NCI-H1105 (cell line): ENCODE measurements at regions not wholly inside any gene's neighbourhood (a gene's known extent, or its start where the extent isn't known, plus 50 kb on each side); places are given as distances from the start of the nearest gene placed in this dataset.

Experiments
- DNase-seq: peaks from one replicate; lab custom pipeline; 2025; lab: John Stamatoyannopoulos, UW

DNA sequence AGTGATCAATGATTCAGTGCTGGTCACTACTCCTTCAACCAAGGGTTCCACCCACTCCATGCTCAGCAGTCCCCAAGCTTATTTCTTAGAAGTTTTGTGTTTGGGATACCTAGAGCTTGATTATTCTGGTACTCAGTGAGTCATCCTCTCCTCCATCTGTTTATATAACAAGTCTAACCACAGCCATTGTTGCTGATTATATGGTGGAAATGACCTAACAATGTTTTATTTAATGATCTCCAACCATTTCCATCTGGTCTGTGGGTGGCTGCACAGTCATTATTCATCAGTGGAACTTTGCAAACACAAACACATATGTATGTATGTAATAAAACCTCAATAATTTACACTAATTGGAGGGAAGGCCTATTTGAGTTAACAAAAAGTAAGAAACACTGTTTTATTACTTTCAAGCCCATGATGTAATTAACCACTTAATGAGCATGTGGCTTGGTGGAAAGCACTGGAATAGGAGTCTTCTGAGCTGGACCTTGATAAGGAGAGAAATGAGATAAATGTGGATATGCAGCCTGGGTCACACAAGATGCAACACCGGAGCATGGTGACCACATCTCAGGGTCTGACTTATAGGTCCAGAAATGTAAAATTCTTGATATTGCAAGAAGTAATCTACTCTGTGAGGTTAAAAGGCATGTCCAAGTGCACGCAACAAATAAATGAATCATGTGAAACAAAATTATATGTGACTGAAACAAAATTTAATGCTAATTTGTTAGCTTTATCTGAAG, 99.0 kb upstream of the WLS start:
- no peak for DNase-seq

DNA sequence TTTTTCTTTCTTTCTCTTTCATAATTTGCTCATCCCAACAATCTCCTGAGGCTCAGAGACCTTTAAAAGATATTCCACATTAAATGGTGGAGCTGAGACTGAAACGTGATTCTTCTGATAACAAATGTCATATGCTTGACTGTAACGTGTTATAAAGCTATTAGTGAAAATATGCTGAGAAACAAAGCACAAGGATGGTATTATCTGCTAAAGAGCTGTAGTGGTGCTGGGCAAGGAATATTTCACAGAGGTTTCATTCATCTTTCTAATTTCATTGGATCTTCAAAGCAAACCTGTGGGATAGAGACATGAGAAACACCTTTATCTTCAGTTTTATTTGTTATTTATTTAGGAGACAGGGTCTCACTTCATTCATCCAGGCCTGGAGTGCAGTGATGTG, 98.1 kb upstream of the WLS start:
- DNase-seq, result no peak

DNA sequence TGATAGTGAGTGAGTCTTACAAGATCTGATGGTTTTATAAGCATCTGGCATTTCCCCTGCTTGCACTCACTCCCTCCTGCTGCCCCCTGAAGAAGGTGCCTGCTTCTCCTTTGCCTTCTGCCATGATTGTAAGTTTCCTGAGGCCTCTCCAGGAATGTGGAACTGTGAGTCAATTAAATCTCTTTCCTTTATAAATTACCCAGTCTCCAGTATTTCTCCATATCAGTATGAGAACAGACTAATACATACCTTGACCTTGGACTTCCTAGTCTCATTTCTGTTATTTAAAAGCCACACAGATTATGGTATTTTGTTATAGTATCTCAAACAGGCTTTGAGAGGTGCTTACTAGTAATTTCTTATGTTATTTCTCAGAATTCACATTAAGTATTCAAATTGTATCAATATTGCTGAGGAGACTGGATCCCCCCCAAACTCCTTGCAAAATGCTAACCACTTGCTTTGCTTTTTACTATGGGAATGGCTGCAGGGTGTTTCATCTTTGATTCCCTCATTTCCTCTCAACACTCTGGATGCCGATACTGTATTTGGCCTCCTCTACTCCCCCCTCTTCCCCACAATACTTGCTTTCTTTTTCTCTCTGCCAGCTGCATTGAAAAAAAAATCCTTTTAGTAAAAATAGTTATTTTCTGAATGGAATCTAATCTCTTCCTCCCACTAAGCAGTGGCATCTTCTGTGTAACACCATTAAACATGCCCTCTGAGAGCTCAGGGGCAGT, 96.9 kb upstream of the WLS start:
- no peak for DNase-seq

DNA sequence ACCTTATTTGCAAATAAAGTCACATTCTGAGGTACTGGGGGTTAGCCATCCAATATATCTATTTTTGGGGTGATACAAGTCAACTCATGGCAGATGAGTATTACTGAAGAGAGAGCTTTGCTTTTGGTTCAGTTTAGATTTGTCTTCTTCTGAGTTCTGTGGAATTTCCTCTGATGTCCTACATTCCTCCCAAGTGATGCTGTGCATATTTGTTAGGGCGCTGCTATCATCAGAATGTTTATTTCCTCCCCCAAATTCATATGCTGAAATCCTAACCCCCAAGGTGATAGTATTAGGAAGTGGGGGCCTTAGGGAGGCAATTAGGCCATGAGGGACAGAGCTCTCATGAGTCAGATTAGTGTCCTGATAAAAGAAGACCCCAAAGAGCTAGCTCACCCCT, 96.2 kb upstream of the WLS start:
- DNase-seq, result no peak

DNA sequence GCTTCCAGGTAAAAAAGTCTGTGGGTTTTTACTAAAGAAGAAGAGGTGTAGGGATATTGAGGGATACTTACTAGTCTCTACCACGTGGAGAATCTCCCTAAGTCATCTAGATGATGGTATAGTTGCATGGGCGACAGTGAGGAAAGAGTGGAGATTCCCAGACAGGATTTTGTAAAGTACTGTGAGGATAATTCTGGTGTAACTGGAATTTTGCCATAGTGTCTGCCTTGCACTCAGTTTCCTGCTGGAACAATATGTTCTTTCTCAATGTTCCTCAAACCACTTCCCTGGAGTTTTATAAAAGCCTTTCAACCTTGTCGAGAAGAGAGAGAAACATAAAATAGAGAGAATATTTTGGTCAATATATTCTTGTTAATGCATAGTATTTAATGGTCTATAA, 95.1 kb upstream of the WLS start:
- no peak for DNase-seq

DNA sequence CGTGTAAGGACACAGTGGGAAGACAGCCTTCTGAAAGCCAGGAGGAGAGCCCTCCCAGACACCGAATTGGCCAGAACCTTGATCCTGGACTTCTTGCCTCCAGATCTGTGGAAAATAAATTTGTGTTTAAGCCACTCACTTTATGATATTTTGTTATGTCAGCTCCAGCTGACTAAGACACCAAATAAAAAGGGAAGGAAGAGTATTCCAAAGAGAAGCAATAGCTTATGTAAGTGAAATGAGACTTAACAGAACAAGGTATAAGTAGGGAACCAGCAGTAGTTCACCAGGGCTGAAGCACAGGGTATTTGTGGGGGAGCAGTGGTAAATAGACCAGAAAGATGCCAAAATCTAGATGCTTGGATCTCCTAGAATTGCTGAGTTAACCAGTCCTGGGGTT, 94.2 kb upstream of the WLS start:
- DNase-seq, result no peak

DNA sequence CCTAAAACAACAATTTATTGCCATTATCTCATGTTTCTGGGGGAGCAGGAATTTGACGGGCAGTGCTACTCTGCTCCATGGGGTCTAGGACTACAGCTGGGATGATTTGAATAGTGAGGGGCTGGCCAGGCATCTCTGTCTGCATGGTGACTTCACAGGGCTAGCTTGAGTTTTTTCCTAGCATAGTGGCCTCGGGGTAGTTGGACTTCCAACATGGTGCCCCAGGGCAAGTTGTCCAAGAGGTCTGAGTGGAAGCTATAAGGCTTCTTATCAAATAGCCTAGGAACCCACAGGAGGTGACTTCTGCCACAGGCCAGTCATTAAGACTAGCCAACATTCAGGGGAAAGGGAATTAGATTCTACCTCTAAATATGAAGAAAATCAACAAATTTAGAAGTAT, 92.0 kb upstream of the WLS start:
- DNase-seq, result no peak

DNA sequence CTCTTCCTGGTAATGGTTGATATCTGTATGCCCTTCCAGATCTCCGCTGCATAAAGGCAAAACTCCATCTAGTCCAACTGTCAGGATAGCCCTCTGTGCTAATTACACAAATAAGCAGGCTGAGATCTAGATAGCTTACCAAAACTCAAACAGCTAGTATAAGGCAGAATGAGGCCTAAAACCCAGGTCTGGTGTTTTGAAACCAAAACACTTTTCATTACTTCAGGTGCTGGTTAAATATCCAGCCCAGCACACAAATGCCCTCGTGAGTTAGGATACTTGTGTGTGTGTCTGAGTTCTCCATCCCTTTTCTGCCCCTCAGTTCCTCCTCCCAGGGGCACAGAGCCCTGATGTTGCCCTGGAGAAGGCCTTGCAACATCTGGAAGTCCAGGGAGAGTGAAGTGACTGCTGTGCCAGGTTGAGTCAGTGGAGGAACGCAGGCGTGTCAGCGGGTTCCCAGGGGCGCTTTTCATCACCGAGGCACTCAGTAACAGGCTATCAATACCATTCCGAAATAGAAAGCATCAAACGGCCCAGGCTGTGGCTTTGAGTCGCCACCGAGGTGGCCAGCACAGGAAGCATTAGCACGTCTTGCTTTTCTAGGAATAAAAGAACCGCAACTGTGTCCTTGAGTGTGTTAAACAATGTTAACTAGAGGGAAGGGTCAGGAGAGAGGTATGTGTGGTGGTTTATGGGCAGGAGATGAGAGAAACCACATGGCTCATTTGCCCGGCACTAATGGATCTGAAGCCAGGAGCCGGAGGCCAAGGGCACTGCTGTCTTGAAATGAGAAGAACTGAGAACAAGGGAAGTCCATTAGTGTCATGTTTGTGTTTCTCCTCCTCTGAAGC, 90.7 kb upstream of the WLS start:
- no peak for DNase-seq

DNA sequence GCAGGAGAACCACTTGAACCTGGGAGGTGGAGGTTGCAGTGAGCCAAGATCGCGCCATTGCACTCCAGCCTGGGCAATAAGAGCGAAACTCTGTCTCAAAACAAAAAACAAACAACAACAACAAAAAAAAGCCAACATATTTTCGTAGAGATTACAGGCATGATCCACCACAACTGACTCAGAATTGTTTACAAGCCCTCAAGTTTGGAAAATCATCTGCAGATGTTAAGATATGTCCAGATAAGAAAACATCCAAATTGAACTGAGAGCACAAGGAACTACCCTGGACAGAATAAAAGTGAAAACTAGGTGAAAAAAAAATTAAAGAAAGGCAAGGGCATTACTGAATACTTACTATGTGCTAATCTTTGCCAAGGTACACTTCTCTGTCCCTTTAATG, 89.8 kb upstream of the WLS start:
- DNase-seq, result no peak

DNA sequence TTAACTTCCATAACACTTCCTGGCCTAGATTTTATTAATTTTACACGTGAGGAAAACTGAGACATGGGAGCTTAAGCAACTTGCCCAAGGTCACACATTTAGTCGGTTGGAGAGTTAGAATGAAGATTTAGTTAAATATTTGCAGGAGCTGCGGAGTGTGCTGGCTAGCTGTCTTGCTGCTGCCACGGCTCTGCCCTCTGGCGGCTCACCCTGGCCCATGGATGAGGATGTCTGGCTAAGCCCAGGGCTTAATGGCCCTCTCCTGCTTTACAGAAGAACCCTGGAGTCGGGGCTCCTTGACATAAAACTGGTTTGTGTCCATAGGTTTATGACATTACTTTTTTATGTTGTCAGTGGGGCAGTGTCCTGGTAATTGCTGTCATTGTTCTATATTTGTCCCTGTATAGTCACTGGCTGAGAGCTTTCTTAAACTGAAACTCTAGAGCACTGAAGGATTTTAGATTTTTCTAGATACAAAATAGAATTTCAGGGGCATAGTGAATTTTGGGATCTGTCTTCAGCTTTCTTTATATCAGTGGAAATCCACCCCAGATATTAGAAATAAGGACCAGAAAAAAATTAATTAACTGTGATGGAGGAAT, 88.9 kb upstream of the WLS start:
- DNase-seq, result no peak

DNA sequence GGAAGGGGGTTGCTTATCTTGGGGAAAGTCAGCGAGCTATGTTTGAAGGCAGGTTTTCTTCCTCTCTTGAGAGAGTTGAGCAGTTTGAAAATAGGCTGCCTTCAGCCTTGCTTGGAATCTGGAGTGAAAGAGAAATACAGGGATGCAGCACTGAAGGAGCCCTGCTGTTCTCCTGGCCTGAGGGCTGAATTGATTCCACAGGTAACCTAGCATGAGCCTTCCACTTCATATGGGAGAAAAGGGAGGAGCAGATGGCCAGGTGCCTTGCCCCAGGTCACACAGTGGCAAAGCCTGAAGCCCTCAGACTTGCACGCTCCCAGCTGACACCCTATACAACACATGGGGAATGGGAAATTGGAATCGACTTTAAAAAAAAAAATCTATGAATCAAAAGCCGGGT, 88.0 kb upstream of the WLS start:
- DNase-seq, result no peak

DNA sequence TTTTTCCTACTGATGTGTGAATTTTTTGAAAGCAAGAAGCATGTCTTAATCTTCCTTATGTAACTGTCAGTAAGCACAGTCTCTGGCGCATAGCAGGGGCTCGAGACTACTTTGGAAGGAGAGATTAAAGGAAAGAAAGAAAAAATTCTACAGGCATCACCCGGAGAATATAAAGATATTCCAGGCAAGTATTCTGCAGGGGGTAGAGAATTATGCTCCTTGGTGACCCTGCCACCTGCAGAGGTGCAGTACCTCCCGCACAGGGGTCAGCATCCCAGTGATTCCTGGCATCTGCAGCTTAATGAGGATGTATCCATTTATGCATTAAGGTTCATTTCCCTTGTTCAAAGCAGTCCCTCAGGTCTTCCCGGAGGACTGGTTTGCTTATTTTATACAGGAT, 87.6 kb upstream of the WLS start:
- DNase-seq, result no peak

DNA sequence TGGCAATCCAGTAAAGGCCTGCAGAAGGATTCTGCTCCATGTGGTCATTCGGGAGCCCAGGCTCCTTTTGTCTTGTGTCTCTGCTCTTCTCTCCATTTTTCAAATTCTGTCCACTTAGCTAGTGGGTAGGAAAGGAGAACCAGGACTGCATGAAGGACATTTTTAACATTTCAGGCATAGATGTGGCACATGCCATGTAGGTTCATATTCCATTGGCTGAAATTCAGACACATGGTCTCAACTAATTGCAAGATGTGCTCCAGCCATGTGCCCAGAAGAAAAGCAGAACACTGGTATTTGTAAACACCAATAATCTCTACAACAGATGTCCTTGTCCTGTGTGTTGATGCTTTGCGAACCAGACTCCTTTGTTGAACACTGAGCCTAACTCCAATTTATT, 85.2 kb upstream of the WLS start:
- DNase-seq, result no peak

DNA sequence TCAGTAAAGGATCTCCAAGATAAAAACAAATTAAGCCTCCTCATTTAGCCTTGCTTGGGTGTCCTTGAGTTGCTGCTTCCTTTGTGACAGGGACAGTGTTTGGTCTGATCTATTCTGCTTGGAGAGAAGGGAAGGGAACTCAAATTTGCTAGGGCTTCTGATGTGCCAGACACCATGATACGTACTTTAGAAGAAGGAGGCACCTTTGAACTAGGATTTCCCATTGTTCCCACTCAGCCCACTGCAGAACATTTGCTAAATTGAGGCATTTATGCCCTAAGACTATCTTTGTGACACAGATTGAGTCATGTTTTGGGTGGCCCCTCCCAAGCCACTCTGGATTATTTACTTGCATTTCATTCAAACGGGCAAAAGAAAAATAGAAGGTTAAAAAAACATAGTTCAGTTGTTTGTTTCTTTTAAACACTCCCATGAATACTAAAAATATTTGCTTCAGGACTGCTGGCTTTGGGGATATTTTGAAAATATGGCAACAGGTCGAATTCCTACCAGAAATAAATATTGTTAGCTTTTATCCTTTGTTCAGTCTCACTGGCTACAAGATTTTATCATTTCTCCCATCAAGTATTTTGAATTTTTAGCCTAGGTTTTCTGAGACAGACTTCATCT, 81.9 kb upstream of the WLS start:
- no peak for DNase-seq

DNA sequence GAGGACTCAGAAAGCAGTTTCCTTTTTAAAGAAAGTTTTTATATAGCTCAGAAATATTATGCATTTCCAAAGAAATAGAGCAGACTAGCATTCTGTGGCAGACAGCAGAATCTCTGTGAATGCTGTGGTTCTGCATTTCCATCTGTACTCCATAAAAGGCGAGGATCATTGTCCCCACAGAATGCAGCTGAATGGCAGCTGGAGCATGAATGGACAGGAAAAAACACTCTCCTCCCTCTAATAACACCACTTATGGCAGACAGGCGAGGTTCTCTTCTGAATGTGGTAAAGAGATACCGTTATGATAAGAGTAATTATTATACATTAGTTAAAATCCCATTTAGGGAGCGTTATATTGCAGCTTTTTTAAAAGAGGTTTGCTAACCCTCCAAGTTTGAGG, 81.4 kb upstream of the WLS start:
- peak; percentile 92 for DNase-seq

DNA sequence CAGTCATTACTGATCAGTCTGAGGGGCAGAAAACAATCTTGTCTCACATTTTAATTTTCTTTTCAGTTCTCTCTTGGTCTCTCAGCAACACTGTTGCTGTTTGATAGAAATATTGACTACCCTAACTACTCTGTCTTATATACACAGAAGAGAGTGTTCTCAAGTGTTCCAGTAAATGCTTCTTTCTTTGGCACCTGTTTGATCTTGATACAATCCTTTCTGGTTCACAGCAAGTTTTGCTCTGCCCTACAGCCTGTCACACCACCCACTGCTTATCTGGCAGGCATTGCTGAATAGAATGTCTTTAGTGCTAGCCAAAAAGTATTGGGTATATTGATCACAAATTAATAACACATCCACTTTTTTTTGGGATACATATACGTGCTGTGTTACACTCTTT, 75.7 kb upstream of the WLS start:
- DNase-seq, result no peak

DNA sequence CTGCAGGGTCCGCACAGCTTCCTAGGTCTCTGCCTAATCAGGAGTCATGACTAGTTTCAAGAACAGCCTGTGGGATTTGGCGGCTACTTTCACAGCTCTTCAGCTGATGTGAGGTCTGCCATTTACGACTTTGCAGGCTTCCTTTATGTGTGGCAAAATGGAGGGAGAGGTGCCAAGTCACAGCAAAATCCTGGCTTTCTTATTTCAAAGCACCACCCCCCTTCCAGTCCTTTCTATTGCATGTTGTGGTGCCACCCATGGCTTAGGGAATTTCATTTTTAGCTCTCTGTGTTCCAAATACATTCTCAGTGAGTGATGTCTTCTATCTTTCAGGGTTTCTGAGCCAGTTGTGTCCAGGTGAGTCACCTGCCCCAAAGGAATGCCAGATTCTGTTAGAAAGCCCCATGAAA, 75.1 kb upstream of the WLS start:
- DNase-seq, result no peak

DNA sequence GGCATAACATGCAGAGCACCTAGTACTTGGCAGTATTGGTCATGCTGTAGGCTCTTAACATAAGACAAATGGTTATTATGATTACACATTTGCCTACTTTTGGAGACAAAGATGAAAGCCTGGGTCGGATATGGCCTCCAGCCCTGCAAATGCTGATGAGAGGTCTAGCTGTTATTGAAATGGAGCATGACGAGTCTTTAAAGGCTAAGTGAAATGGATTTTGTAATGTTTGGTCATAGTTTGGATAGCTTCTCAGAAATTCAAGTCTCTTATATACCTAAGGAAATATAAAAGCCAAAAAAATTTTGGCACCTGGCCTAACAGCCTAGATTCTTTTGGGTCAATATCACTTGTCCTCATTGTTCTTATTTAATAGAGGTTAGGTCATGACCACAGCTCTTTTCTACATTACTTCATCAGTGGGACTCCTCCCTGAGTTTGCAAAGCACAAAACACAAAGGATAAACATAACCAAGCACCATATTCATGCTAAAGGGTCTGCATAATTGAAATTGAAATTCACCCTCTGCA, 69.2 kb upstream of the WLS start:
- DNase-seq, result no peak

DNA sequence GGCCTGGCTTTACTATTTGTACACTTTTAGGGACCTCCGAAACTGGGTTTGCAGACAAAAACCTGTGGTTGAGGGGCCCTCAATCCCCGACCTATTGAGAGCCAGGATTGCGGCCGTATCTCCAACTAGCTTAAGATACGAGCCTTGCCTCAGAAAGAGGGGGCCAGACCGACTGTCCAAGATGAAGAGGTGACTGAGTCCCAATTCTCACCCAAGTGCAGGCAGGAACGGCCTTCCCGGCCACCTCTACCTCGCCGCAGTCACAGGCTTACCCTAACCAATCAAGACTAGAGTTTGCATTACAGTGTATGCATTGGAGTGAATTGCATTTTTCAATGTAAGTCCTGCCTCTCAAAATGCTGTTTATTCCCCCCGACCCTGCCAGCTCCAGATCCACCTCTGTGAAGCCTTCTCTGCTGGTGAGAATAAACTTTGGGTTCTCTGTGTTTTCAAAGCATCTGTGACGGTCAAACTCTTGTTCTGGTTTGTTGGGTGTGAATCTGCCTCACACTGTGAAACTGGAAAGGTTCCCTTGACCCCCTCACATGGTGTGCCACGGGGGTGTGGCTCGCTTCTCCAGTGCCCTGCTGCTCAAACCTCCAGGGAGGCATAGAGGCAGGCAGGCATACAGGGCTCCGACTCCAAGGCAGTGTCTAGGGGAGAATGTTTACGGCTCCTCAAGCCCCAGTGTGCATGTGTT, 62.2 kb upstream of the WLS start:
- no peak for DNase-seq

DNA sequence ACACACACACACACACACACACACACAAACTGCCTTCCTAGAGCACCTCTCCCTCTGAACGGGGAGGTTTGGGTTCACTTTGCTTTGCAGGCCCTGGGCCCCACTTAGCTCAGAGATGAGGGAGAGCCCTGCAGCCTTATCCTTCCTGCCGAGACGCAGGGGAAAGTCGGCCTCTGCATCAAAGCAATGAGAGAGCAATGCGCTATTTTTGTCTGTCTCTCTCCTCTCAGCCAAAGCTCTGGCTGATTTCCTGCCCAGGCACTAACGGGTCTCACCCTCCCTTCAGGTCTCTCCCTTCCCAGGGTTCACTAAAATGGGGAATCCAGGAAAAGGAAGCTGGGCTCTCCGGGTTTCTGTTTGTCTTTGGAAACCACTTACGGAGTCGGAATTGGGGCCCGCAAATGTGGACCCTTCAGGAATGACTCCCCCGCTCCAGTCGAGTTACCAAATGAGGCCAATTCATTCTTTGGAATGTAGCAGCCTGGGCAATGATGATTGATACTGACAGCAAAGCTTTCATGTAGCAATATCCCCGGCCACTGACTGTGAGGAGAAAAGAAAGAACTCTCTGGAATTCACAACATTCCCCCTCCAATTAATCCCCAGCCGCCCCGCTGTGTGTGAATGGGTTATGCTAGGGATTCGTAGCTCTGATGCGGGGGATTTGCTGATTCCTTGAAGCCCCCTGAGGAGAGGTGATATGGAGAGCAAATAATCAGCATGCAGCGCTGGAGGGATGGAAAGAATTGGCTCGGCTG, 61.5 kb upstream of the WLS start:
- DNase-seq, result no peak
